SH-SY5Y (cell line): ENCODE measurements at regions not wholly inside any gene's neighbourhood (a gene's known extent, or its start where the extent isn't known, plus 50 kb on each side); places are given as distances from the start of the nearest gene placed in this dataset.

Experiments used
- GATA2 ChIP-seq: IDR thresholded peaks from 2 replicates; pipeline ENCODE4 v1.6.1; 2011; ENCODE audit warnings: mild to moderate bottlenecking, low read depth, low read length
- GATA3 ChIP-seq: IDR thresholded peaks from 2 replicates; pipeline ENCODE4 v1.6.1; 2011; ENCODE audit warnings: low read depth, mild to moderate bottlenecking, low read length, moderate library complexity

GRCh38 chr15:36429707-36430106 lies 149.7 kb upstream of the CDIN1 start:
- TF ChIP-seq GATA2 (no peak), GATA3 (no peak)
